Hematopoietic multipotent progenitor cell treated with erythropoietin and hydrocortisone succinate and interleukin-3 and kit ligand, for 6 days (in vitro differentiated cells): ENCODE measurements at regions not wholly inside any gene's neighbourhood (a gene's known extent, or its start where the extent isn't known, plus 50 kb on each side); places are given as distances from the start of the nearest gene placed in this dataset.
"Not testable (repeated sequence)": the region's sequence is repeated elsewhere in the genome, so short reads cannot be mapped to it uniquely, and the experiment has no call there.

Experiments
- DNase-seq: peaks from one replicate; pipeline ENCODE4 v3.0.0-alpha.2; 2015

- peak; percentile 66 for DNase-seq
These were observed 355.7 kb downstream of the LTN1 start for GRCh38 chr21:28636752-28637691.

- DNase-seq, result no peak
These were observed 357.1 kb downstream of the LTN1 start for GRCh38 chr21:28635541-28635940.

GRCh38 chr21:28633839-28634555 is 358.7 kb downstream of the LTN1 start:
- DNase-seq, result peak; percentile 84

- peak; percentile 21 for DNase-seq
These were observed 359.8 kb downstream of the LTN1 start for GRCh38 chr21:28632755-28633408.

GRCh38 chr21:28627691-28628090 is 365.0 kb downstream of the LTN1 start:
- no peak for DNase-seq

- DNase-seq, result no peak
These were observed 365.4 kb downstream of the LTN1 start for GRCh38 chr21:28627261-28627660.

GRCh38 chr21:28624626-28625025 is 368.1 kb downstream of the LTN1 start:
- no peak for DNase-seq

- no peak for DNase-seq
These were observed 375.4 kb downstream of the LTN1 start for GRCh38 chr21:28617300-28617699.

- no peak for DNase-seq
These were observed 377.4 kb downstream of the LTN1 start for GRCh38 chr21:28615276-28615675.

- no peak for DNase-seq
These were observed 377.9 kb downstream of the LTN1 start for GRCh38 chr21:28614791-28615190.

- DNase-seq, result no peak
These were observed 384.0 kb downstream of the LTN1 start for GRCh38 chr21:28608646-28609045.

GRCh38 chr21:28607545-28607944 is 385.1 kb downstream of the LTN1 start:
- DNase-seq, result no peak

GRCh38 chr21:28604946-28605537 is 387.6 kb downstream of the LTN1 start:
- no peak for DNase-seq

- peak; percentile 84 for DNase-seq
These were observed 390.1 kb downstream of the LTN1 start for GRCh38 chr21:28602546-28602945.

- no peak for DNase-seq
These were observed 394.5 kb downstream of the LTN1 start for GRCh38 chr21:28598214-28598613.

GRCh38 chr21:28592205-28592865 is 400.3 kb downstream of the LTN1 start:
- no peak for DNase-seq

GRCh38 chr21:28590676-28591075 is 402.0 kb downstream of the LTN1 start:
- DNase-seq, result no peak

GRCh38 chr21:28590026-28590425 is 402.7 kb downstream of the LTN1 start:
- peak; percentile 52 for DNase-seq

GRCh38 chr21:28588997-28589396 is 403.7 kb downstream of the LTN1 start:
- DNase-seq, result no peak

- DNase-seq, result no peak
These were observed 404.9 kb downstream of the LTN1 start for GRCh38 chr21:28587748-28588147.

GRCh38 chr21:28581976-28582375 is 410.7 kb downstream of the LTN1 start:
- no peak for DNase-seq

GRCh38 chr21:28581311-28581731 is 411.4 kb downstream of the LTN1 start:
- not testable (repeated sequence) for DNase-seq
